NCI-H526 (cell line): ENCODE measurements at regions not wholly inside any gene's neighbourhood (a gene's known extent, or its start where the extent isn't known, plus 50 kb on each side); places are given as distances from the start of the nearest gene placed in this dataset.

Source experiments
- DNase-seq, 2 experiments: peaks; one replicate each; lab custom pipeline; 2025; lab: John Stamatoyannopoulos, UW

- no peak for DNase-seq
Observed at GRCh38 chr7:32145911-32146310, 75.7 kb upstream of the PDE1C start.

GRCh38 chr7:32144676-32145075 lies 74.5 kb upstream of the PDE1C start:
- no peak for DNase-seq

- no peak for DNase-seq
Observed at GRCh38 chr7:32143301-32143700, 73.1 kb upstream of the PDE1C start.

GRCh38 chr7:32142649-32143048 lies 72.4 kb upstream of the PDE1C start:
- DNase-seq = no peak

GRCh38 chr7:32140210-32140939 lies 70.2 kb upstream of the PDE1C start:
- DNase-seq = no peak

GRCh38 chr7:32137059-32137458 lies 66.9 kb upstream of the PDE1C start:
- DNase-seq = no peak

- no peak for DNase-seq
Observed at GRCh38 chr7:32131091-32131490, 60.9 kb upstream of the PDE1C start.

GRCh38 chr7:32126843-32127242 lies 56.6 kb upstream of the PDE1C start:
- DNase-seq = no peak
